NB4 (cell line): ENCODE measurements at regions not wholly inside any gene's neighbourhood (a gene's known extent, or its start where the extent isn't known, plus 50 kb on each side); places are given as distances from the start of the nearest gene placed in this dataset.

Experiments
- CTCF ChIP-seq: IDR thresholded peaks from one replicate; pipeline ENCODE4 v1.5.1; 2012; ENCODE audit warnings: low read depth, low read length
- POLR2A ChIP-seq: IDR thresholded peaks from 2 replicates; pipeline ENCODE4 v1.6.1; 2011; ENCODE audit warnings: mild to moderate bottlenecking; ENCODE audit not compliant: insufficient read length; ENCODE audit errors: extremely low read depth
- TF ChIP-seq, protein P1 (sequence below): IDR thresholded peaks from 2 replicates; pipeline ENCODE4 v1.6.1; 2011; ENCODE audit warnings: low read depth, low read length

DNA sequence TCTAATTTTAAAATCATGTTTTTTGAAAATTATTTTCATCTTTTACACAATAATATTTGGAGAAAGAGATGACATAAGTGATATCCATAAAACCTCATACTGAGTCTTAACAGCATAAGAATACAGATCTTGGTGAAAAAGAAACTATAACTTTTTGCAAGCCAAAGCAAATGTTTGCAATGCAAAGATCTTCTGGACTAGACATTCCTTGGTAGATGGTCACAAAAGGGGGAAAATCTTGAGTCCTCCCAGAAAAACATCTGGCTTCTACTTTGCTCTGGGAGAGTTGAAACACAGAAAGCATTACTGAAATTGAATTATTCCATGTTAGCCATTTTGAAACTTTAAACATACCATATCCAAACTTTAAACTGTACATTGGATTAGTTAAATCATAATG, 308.2 kb downstream of the ANXA1 start:
- TF ChIP-seq CTCF = no peak
- no peak for TF ChIP-seq POLR2A
- TF ChIP-seq, protein P1, sequence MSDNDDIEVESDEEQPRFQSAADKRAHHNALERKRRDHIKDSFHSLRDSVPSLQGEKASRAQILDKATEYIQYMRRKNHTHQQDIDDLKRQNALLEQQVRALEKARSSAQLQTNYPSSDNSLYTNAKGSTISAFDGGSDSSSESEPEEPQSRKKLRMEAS = no peak
